DMS153 treated with DMSO at 0.1 percent for 48 hours (cell line): ENCODE measurements at regions not wholly inside any gene's neighbourhood (a gene's known extent, or its start where the extent isn't known, plus 50 kb on each side); places are given as distances from the start of the nearest gene placed in this dataset.
"Not testable (repeated sequence)": the region's sequence is repeated elsewhere in the genome, so short reads cannot be mapped to it uniquely, and the experiment has no call there.

Source experiments
- DNase-seq: peaks from one replicate; lab custom pipeline; 2025; ENCODE audit not compliant: unreplicated experiment; lab: John Stamatoyannopoulos, UW

- no peak for DNase-seq
These were observed 383.0 kb upstream of the PCDH15 start for GRCh38 chr10:55183993-55184392.

GRCh38 chr10:55180357-55180756, 379.3 kb upstream of the PCDH15 start:
- no peak for DNase-seq

- no peak for DNase-seq
These were observed 373.4 kb upstream of the PCDH15 start for GRCh38 chr10:55174419-55174818.

- no peak for DNase-seq
These were observed 368.5 kb upstream of the PCDH15 start for GRCh38 chr10:55169493-55169892.

GRCh38 chr10:55168343-55168742, 367.3 kb upstream of the PCDH15 start:
- no peak for DNase-seq

- no peak for DNase-seq
These were observed 362.5 kb upstream of the PCDH15 start for GRCh38 chr10:55163388-55163979.

GRCh38 chr10:55162321-55162720, 361.3 kb upstream of the PCDH15 start:
- not testable (repeated sequence) for DNase-seq

- DNase-seq = no peak
These were observed 359.7 kb upstream of the PCDH15 start for GRCh38 chr10:55160655-55161283.

GRCh38 chr10:55158633-55159032, 357.6 kb upstream of the PCDH15 start:
- no peak for DNase-seq

- no peak for DNase-seq
These were observed 345.0 kb upstream of the PCDH15 start for GRCh38 chr10:55146032-55146431.

GRCh38 chr10:55144001-55144400, 343.0 kb upstream of the PCDH15 start:
- no peak for DNase-seq

- no peak for DNase-seq
These were observed 340.9 kb upstream of the PCDH15 start for GRCh38 chr10:55141892-55142291.

- no peak for DNase-seq
These were observed 336.0 kb upstream of the PCDH15 start for GRCh38 chr10:55137063-55137462.

- no peak for DNase-seq
These were observed 303.7 kb upstream of the PCDH15 start for GRCh38 chr10:55104738-55105137.

GRCh38 chr10:55098452-55098851, 297.4 kb upstream of the PCDH15 start:
- DNase-seq = no peak

GRCh38 chr10:55091691-55092328, 290.8 kb upstream of the PCDH15 start:
- no peak for DNase-seq

GRCh38 chr10:55078121-55078520, 277.1 kb upstream of the PCDH15 start:
- DNase-seq = no peak

- no peak for DNase-seq
These were observed 264.2 kb upstream of the PCDH15 start for GRCh38 chr10:55065185-55065584.

- DNase-seq = no peak
These were observed 262.8 kb upstream of the PCDH15 start for GRCh38 chr10:55063811-55064210.

GRCh38 chr10:55062349-55062748, 261.3 kb upstream of the PCDH15 start:
- no peak for DNase-seq

GRCh38 chr10:55058800-55059199, 257.8 kb upstream of the PCDH15 start:
- DNase-seq = no peak

- DNase-seq = no peak
These were observed 250.5 kb upstream of the PCDH15 start for GRCh38 chr10:55051515-55051914.
